Hindlimb muscle (tissue), 1 donor: ENCODE measurements at regions not wholly inside any gene's neighbourhood (a gene's known extent, or its start where the extent isn't known, plus 50 kb on each side); places are given as distances from the start of the nearest gene placed in this dataset.
"Not testable (repeated sequence)": the region's sequence is repeated elsewhere in the genome, so short reads cannot be mapped to it uniquely, and the experiment has no call there.

Experiments
- DNase-seq: peaks from one replicate; pipeline ENCODE4 v3.0.0-alpha.2; 2013

DNA sequence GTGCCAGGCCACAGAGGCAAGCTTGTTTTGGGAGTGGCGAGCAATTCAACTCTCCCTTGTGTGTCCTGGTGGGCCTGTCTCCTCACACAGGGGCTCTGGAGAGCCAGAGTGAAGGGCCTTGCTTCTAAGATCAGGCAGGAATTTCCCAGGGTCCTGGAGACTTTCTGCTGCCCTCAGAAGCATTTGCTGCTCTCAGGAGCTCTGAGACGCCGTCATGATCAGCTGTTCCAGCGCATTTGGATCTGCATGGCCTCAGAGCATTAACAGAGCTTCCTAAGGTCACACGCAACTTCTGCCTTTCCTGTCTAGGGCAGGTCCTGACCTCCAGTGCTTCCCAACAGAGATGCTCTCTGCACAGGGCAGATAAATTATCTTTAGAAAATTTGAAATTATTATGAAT, 52.2 kb upstream of the C10orf90 start:
- DNase-seq = no peak

DNA sequence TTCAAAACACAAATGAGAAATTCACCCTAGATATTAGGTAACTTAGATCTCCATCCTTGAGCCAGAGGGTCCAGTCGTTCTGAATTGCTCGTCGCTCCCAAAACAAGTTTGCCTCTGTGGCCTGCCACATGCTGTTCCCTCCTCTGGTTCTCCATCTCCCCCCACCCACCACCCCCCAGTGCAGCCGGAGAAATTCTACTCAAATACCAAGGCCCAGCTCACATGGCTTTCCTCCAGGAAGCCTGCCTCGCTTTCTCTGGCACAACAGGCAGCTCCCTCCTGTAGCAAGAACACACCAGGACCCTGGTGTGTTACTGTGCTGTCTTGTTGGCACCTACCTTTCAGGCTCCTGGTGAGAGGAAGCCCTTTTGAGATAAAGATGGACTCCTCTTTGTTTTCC, 52.7 kb upstream of the C10orf90 start:
- DNase-seq = no peak

DNA sequence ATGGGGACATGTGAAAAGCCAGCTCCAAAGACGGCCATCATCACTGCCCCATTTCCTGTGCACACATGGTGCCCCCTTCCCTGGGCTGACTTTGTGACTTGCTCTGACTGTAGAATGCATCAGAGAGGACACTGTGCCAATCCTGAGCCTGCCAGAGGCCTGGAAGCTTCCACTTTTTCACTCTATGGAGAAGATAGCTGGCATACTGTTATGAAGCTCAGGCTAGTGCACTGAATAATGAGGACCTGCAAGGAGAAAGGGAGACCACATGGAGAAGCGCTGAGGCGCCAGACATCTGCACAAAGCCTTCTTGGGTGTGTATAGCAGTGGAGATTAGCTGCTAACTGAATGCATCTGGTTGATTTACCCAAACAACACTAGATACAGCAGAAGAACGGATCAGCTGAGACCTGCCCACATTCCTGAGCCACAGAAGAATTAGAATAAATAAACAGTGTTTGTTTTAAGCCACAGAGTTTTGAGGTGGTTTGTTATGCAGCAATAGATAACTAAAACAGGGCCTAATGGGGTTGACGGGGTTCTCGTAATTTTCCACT, 58.9 kb upstream of the C10orf90 start:
- no peak for DNase-seq

DNA sequence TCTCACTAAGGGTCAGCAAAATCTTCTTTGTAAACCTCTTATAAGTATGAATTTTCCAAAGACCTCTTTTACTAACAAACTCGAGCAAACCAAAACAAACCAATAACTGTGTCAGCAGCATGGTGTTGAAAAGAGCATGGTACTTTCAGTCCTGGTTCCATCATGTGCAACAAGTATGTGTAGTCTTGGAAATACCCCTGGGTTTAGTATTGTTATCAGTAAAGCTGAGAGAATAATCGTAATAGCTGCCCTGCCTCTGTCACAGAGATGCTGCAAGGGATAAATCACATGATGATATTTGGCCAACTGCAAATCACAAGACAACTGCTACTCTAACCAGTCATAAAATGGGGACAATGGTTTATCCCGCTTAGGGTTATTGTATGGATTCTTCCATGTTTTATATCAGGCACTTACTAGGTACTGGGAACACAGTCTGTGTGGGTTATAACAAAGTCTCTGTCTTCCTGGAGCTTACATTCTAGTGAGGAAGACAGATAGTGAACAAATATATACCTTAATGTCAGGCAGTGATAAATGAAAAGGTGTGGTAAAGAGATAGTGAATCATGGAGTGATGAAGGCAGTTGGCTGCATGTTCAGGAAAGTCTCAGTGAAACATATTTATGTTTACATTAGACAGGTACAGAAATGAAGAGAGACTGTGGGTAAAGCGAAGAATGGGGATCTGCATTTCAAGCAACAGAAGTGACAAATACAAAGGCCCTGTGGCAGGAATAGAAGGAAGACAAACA, 60.5 kb upstream of the C10orf90 start:
- DNase-seq = no peak

DNA sequence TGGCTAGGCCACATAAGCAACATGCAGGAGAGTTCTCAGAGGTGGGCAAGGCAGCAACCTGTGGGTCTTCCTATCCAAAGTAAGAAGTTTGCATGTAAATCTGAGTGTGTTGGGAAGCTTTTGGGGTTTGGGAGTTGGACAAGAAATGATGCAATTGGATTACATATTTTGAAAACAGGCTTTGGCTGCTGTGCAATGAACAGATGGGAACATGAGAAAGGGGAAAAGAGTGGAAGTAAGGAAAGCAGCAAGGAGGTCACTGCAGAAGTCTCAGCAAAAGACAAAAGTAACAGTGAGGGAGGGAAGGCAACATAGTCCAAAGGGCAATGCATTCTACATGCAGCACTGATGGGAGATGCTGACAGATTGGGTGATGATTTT, 61.1 kb upstream of the C10orf90 start:
- peak; percentile 76 for DNase-seq

DNA sequence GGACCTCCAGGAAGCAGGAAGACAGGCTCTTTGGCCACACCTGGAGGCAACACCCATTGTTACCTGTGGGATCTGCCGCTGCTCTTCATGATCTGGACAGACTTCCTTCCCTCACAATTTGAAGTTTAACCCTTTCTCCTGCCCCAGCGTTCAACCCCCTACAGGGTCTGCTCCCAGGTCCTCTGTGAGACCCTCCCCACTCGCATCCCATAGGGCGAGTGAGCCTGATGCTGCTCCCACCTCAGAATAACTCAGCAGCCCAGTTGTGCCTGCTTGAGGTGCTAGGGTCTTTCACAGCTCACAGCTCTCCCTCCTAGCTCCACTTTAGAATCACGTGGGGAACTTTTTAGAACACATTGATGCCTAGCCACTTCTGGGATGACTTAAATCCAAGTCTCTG, 61.8 kb upstream of the C10orf90 start:
- no peak for DNase-seq

DNA sequence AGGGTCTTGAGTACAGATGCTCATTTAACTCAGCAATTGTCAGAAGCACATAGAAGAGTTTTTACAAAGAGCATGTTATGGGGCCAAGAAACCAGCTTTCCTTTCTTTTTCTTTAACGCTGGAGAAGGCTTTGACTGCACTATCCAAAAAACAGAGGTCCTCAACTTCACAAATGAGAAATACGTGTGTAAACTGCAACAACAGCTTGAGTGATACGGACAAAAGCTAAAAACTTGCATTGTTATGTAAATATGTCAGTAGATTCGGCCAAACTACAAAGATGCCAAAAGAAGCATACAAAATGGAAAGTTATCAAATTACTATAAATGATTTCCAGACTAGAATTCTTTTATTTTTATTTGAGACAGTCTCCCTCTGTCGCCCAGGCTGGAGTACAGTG, 62.4 kb upstream of the C10orf90 start:
- DNase-seq = peak; percentile 58

DNA sequence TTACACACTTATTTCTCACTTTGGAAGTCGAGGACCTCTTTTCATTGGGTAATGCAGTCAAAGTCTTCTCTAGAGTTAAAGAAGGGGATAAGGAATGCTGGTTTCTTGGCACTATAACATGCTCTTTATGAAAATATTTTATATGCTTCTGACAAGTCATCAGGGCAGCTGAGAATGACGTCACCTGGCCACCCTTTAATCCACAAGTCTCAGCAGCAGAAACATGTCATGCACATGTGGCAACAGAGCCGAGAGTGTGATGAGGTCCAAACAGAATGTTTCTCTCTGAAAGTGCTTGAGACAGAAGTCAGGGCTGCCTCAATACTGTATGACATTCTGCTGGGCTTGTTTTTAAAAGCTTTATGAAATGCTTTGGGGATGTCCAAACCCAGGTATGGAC, 63.5 kb upstream of the C10orf90 start:
- DNase-seq = no peak

DNA sequence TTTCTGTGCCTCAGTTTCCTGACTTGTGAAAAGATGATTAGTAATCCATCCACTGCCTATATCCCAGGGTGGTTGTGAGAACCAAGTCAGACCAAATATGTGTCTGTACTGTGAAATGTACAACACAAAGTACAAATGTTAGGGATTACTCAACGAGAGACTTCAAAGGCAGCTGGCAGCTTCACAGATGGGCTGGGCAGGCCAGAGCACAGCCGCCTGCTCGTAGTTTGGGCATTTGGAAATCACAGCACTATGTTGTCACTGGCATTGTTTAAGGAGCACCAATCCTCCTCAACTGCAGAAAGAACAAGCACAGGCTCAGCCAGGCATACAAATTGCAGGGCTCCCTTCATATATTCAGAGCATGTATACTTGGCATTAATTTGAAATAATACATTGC, 64.5 kb upstream of the C10orf90 start:
- DNase-seq = no peak

DNA sequence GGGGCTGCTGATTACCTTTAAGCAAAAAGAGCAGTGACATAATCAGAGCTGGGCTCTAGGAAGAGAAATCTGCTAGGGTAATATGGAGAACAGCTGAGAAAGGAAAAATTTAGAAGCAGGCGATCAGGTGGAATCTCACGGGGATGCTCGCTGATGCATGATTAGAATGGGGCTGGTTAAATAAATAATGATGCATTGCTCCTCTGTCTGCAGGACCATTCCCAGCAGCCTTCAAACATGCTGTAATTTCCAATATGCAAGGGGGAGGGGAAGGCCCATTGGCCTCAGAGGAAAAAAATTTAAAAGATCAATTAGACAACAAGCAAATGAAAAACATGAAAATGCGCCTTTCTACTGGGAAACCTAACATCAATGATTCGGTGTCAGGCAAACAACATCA, 65.6 kb upstream of the C10orf90 start:
- DNase-seq = no peak

DNA sequence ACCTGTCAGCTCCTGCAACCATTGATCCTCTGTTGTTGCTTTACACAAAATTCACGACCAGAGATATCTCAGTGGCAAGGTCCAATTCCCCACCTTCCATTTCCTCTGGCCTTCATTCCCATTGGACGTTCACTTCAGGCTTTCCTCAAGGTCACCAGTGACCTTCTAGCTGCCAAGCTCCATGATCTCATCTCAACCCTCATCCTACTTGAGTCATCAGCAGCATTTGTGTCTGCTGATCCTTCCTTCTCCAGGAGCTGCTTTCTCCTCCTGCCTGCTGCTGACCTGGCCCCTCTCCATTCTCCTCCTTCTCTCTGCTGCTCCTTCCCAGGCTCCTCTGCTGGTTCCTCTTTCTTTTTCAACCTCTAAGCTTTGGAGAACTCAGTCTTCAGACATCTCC, 66.2 kb upstream of the C10orf90 start:
- no peak for DNase-seq

DNA sequence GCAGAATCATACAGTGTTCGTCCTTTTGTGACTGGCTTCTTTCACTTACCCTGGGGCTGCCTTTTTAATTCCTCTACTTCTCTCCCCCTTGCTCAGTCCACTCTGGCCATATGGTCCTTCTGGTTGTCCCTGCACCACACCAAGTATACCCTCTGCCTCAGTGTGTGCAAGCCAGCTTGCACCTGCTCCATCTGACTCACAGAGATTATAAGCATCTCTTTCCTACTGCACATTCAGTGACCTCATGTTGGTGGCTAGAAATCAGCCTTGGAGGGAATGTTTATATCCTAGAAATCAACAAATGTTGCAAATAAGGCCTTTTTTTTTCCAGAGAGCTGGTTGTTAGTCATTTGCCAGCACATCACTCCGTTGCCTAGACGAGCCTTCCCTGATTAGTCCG, 67.5 kb upstream of the C10orf90 start:
- no peak for DNase-seq

DNA sequence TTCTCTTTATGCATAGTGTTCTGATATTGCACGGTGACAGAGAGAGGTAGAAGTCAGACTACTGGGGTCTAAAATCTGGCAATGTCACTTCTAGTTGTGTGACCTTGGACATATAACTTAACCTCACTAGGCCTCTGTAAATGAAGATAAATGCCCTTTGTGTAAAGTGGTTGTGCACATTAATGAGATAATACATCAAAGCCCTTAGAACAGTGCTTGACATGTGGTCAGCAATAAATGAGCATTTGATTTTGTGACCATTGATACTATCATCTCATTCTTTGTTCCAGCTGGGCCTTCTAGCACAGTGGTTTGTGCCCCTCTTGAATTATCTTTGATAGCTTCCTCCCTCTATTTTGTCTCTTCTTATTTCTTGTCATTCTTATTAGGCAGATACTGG, 74.1 kb upstream of the C10orf90 start:
- DNase-seq = no peak

DNA sequence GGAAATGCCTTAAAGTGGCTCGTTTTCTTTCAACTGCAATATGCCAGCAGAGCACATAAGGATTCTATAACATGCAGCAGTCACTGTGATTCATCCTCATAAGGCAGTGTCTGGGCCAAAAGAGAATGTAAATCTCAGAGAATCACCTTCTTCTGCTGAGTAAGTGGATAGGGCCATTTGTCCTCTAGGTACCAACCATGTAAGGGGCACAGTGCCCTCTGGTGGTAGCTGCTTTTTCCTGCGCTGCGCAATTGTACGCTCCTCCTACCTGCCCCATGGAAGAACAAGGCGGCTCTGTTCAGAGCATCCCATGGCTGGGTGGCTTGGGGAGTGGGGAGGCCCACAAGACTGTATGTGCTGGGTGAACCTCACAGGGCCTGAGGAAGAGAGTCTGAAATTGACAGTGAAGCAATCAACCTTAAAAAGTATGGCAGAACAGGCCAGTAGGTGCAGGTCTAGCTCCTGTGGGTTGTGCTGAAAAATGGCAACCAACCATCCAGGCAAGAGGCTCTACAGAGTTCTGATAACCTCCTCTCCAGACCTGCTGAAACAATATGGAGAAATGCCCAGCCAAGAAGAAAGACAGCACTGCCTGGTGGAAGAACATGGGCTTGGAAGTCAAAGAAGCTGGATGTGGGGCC, 78.6 kb upstream of the C10orf90 start:
- DNase-seq = peak; percentile 75

DNA sequence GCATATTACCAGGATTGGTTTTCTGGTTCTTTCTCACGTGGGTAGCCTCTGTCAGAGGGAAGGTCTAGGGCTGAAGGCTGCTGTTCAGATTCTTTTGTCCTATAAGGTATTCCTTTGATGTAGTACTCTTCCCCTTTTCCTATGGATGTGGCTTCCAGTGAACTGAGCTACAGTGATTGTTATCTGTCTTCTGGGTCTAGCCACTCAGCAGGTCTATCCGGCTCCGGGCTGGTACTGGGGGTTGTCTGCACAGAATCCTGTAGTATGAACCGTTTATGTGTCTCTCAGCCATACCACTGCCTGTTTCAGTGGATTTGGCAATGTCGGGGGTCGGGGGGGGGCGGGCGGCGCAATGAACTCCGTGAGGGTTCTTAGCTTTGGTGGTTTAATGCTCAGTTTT, 84.5 kb upstream of the C10orf90 start:
- DNase-seq = no peak

DNA sequence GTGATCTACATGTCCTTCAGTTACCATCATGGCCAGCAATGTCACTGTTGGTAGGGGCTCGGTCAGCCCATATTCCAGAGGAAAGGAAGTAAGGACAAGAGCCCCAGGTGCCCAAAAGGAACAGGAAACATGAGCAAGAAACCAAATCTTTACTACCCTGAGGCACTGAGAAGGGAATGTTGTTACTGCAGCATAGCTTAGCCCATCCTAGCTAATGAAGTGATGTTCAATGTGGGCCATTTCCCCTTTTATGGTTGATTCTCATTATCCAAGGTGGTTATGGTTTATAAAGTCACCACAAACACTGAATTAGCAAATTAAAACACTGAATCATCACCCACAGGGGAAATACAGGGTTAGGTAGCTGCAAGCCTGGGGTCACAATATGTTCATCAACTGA, 88.4 kb upstream of the C10orf90 start:
- DNase-seq = no peak

DNA sequence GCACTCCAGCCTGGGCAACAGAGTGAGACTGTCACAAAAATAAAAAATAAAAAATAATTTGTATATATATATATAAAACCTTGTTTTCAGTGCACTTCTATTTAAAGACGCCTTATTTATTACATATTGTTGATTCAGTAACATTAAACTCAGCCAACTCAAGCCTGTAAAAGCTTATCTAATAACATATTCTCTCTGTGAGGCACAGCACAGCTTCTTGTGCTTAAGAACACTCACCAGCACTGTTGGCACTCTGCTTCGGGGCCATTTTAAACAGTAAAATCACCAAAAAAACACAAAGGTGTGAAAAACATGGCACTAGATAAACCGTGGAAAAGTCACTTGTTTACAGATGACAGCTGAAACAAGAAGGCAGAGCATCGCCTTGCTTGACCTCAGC, 89.0 kb upstream of the C10orf90 start:
- DNase-seq = no peak

DNA sequence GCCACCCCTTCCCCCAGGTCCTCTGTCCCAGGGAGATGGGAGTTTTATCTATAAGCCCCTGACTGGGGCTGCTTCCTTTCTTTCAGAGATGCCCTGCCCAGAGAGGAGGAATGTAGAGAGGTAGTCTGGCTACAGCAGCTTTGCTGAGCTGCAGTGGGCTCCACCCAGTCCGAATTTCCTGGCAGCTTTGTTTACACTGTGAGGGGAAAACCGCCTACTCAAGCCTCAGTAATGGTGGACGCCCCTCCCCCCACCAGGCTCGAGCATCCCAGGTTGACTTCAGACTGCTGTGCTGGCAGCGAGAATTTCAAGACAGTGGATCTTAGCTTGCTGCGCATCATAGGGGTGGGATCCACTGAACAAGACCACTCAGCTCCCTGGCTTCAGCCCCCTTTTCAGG, 96.2 kb upstream of the C10orf90 start:
- DNase-seq = not testable (repeated sequence)

DNA sequence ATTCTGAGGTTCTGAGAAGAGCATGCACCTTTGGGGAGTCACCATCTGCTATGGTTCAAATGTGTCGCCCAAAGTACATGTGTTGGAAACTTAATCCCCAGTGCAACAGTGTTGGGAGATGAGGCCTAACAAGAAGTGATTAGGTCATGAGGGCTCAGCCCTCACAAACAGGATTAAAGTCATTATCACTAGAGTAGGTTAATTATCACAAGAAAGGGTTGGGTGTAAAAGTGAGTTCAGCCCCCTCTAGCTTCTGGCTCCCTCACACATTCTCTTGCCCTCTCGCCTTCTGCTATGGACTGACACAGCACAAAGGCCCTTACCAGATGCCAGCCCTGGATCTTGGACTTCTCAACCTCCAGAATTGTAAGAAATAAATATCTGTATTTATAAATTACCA, 100.3 kb upstream of the C10orf90 start:
- DNase-seq = no peak

DNA sequence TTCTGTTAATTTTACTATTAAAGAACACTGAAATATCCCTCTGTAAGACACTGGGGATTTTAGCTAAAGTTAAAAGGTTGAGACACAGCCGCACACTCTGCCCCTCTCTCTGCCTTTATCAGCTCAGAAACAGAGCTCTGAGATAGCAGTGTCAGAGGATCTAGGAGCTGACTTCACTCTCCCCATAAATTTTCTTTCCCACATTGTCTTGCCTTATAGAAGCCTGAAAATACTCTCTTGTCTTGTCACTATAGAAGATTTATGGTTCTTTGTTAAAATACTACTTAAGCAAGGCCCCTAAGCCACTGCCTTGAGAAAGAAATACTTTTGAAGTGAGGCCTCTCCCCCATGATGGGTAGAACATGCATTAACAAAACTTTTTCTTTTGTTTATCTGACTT, 105.7 kb upstream of the C10orf90 start:
- DNase-seq = no peak

DNA sequence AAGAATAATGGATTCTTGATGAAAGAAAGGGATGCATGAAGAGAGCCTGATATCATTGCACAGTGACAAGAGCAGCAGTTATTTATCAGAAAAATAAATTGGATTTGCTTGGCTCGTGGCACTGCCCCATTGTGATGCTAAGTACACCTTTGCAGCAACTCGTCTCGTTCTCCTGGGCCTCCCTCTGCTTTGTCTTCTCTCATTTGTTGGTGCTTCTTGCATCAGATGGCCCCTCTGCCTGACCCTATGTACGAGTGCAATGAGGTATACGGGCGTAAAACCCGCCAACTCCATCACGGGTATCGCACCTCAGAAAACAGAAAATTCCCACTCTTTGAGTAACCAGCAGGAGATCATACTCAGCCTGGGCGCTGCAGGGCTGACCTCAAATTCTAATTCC, 107.2 kb upstream of the C10orf90 start:
- DNase-seq = no peak

DNA sequence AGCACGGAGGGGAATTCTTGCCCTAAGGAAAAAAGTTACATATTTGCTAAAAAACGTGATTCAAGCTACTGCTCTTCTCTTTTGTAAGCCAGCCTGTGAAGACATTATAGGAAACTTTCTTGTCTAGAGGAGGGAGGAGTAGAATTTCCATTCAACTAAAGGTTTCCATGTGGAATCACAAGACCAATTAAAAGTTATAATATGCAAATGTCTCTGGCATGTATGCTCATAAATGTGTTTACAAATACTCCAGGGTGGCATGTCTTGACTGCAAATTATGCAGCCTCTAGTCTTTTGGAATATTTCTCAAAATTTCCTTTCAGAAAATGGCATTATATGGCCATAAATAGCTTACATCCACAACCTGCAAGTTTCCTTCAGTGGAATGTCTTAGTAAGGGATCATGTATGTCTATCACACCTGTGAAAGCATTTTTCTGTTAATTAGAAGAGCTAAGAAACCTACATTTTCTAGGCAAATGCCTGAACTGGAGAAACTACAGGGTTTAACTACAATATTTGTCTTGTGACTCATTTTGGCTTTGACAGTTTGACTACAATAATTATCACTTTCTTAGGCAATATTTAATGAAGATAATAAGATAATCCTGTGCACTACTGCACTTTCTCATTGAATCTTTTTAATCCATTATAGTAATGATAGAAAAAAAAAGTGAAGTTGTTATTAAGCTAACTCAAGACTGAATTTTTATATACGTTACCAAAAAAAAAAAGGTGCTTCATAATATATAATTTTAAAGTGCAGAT, 111.1 kb upstream of the C10orf90 start:
- no peak for DNase-seq

DNA sequence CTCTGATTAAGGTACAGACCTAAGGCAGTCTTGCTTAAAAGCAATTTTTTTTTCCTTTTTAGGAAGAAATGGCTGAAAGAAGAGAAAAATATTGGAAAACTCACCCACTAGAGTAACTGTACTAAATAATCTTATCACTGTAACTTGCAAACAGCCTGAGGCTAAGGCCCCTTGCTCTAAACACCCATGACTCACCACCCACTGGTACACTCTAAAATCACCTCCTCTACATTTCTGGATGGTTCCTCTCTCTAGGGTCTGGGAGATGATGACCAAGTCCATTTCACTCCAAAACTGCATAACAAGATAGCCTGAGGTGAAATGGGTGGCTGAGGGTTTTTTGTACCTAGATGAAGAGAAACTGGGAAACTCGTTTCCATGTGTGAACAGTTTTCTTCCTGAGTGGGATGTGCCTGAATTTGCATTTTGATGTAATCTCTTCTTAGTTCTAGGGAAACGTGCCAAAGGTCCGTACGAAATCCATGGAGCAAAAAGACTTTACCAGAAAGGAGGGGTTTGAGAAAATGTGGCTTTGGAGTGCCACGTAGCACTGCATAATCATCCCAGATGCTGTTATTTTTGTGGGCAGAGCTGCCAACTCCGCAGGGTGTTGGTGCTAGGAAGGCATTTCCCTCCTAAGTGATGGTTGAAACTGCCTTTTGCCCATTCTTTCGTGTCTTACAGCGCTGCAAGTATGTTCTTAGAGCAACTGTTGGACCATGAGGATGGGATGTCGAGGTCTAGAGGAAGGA, 113.5 kb upstream of the C10orf90 start:
- no peak for DNase-seq
